Upper lobe of left lung (tissue), 4 donors: ENCODE measurements at regions not wholly inside any gene's neighbourhood (a gene's known extent, or its start where the extent isn't known, plus 50 kb on each side); places are given as distances from the start of the nearest gene placed in this dataset.

Experiments
- EP300 ChIP-seq, 4 donors: sonication (generic); formaldehyde crosslinking; IDR thresholded peaks; one replicate each; pipeline ENCODE4 v1.5.1; 2017; ENCODE audit warnings: antibody characterized with exemption in 4 of 4, control low read depth in 2 of 4
- POLR2AphosphoS5 ChIP-seq, 2 donors: sonication (generic); formaldehyde crosslinking; IDR thresholded peaks; one replicate each; pipeline ENCODE4 v1.5.1; 2017; ENCODE audit warnings: antibody characterized with exemption in 2 of 2
- TF ChIP-seq, protein P1 (sequence below), 6 experiments: fragments of 450-650 bp in 4 of 6; fragments of 200-600 bp in 2 of 6; sonication (generic) in 2 of 6; IDR thresholded peaks; one replicate each; pipeline ENCODE4 v1.5.1; 2016 to 2019; ENCODE audit warnings: antibody characterized with exemption in 6 of 6

DNA sequence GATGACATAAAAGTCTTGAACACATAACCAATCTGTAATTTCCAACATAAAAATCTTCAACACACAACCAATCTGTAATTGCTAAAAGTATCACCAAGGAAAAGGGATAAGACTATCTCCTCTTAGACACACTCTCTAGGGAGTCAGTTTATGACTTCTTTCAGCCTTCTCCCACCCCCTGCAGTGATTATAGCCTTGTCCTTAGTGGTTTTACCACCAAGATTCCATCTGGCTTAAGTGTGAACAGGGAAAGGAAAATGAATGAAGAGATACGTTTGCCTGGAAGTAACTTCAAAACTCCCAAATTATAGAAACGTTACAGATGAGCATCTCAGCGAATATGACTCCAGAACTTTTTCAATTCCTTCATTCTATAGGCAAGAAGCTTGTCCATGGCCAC is 136.2 kb upstream of the RASSF8 start:
- TF ChIP-seq, protein P1, sequence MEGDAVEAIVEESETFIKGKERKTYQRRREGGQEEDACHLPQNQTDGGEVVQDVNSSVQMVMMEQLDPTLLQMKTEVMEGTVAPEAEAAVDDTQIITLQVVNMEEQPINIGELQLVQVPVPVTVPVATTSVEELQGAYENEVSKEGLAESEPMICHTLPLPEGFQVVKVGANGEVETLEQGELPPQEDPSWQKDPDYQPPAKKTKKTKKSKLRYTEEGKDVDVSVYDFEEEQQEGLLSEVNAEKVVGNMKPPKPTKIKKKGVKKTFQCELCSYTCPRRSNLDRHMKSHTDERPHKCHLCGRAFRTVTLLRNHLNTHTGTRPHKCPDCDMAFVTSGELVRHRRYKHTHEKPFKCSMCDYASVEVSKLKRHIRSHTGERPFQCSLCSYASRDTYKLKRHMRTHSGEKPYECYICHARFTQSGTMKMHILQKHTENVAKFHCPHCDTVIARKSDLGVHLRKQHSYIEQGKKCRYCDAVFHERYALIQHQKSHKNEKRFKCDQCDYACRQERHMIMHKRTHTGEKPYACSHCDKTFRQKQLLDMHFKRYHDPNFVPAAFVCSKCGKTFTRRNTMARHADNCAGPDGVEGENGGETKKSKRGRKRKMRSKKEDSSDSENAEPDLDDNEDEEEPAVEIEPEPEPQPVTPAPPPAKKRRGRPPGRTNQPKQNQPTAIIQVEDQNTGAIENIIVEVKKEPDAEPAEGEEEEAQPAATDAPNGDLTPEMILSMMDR (IDR thresholded peaks at IDR 0.05): no peak
- no peak for TF ChIP-seq EP300 (IDR thresholded peaks at IDR 0.05)
- TF ChIP-seq POLR2AphosphoS5 (IDR thresholded peaks at IDR 0.05): no peak
